Transverse colon (tissue), 4 donors: ENCODE measurements at regions not wholly inside any gene's neighbourhood (a gene's known extent, or its start where the extent isn't known, plus 50 kb on each side); places are given as distances from the start of the nearest gene placed in this dataset.

Experiments used
- DNase-seq: peaks from one replicate; pipeline ENCODE4 v3.0.0-alpha.2; 2019
- H3K27ac ChIP-seq, 4 donors: fragments of 200-600 bp; sonication (generic); 2 replicates each; pipeline ENCODE4 v1.5.1; 2016 to 2018; ENCODE audit warnings: inconsistent platforms in 4 of 4
- H3K27me3 ChIP-seq: fragments of 200-600 bp; sonication (generic); 2 replicates; pipeline ENCODE4 v1.5.1; 2017; ENCODE audit warnings: inconsistent platforms
- H3K36me3 ChIP-seq, 4 donors: fragments of 200-600 bp; sonication (generic); 2 replicates each; pipeline ENCODE4 v1.5.1; 2017 to 2019; ENCODE audit warnings: inconsistent platforms in 4 of 4
- H3K4me1 ChIP-seq, 4 donors: fragments of 200-600 bp; sonication (generic); 2 replicates each; pipeline ENCODE4 v1.5.1; 2017 to 2020; ENCODE audit warnings: inconsistent platforms in 4 of 4
- H3K4me3 ChIP-seq, 4 donors: fragments of 200-600 bp; sonication (generic); 1 replicate in 1 of 4; 2 replicates in 3 of 4; pipeline versions ENCODE4 v1.5.1 to v1.6.1; 2017 to 2019; ENCODE audit warnings: inconsistent platforms in 4 of 4
- H3K9me3 ChIP-seq, 2 donors: fragments of 200-600 bp; sonication (generic); 2 replicates each; pipeline ENCODE4 v1.5.1; 2017 to 2019; ENCODE audit warnings: inconsistent platforms in 2 of 2
- EP300 ChIP-seq: sonication (generic); formaldehyde crosslinking; IDR thresholded peaks from one replicate; pipeline ENCODE4 v1.6.1; 2017; ENCODE audit warnings: antibody characterized with exemption, low read depth
- POLR2A ChIP-seq: fragments of 450-650 bp; IDR thresholded peaks from one replicate; pipeline ENCODE4 v1.6.1; 2016; ENCODE audit warnings: antibody characterized with exemption, mild to moderate bottlenecking, moderate library complexity
- POLR2AphosphoS5 ChIP-seq, 3 donors: sonication (generic); formaldehyde crosslinking; IDR thresholded peaks; one replicate each; pipeline ENCODE4 v1.6.1; 2016; ENCODE audit warnings: antibody characterized with exemption in 3 of 3
- WGBS, 2 donors: methylation state at CpG; one replicate each; pipeline ENCODE4 v1.1.5; 2018; ENCODE audit warnings: low coverage in 1 of 2; 5-methylcytosine and 5-hydroxymethylcytosine counted together
- in situ Hi-C, 4 donors: fragments of 200-750 bp; cut with MboI; loops; one replicate each; pipeline versions ENCODE4 v1.15.0 to v1.15.1; 2017; ENCODE audit warnings: low sequenced_read_pairs in 3 of 4, low pct_ligation_motif_present in 1 of 4, low pct_unique_long_range_greater_than_20kb in 1 of 4
- intact Hi-C: fragments of 100-400 bp; cut with DNase I; formaldehyde crosslinking; loops from one replicate; pipeline ENCODE4 v1.15.1; 2023; ENCODE audit warnings: low total_unique reads
- TF ChIP-seq, protein P1 (sequence below), 5 experiments: fragments of 200-600 bp in 3 of 5; fragments of 450-650 bp in 2 of 5; sonication (generic) in 3 of 5; IDR thresholded peaks; 1 replicate in 2 of 5; 2 replicates in 3 of 5; pipeline ENCODE4 v1.5.1; 2016 to 2017; ENCODE audit warnings: antibody characterized with exemption in 5 of 5, inconsistent platforms in 3 of 5, mild to moderate bottlenecking in 2 of 5, moderate library complexity in 1 of 5

DNA sequence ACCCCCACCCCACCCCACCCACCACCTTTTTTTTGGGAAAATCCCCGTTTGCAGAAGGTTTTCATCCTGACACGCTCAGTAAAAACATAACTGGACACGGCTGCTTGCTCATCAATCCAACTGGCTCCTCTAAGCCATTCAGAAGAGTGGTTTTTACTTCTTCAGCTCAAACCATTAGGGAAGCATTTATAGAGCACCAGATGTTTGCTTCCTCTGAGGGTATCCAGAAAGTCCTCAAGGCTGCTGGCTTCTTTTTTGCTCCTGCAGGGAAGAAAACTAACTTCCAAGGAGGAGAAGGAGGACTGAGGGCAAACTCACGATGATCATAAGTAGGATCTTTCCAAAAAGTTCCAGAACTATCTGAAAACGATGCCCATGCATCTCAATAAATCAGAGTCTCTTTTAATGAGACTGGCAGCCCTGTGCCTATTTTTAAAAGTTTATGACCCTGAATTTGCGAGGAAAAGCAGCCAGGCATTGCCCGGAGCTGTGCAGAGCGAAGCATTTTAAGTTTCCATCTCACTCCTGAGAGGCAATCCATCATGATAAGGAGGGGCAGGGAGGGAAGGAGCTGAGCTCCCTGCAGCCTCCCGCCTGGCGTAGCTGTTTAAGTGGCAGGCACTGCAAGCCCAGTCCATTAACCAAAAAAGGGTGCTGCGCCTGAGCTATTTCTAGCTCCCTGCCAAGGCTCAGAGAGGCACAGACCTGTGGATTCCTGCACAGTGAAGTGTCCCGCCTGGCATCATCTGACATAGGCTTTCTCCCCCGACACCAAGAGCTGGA is 146.3 kb upstream of the FOXF1 start:
- in situ Hi-C loops = no loop called here
- intact Hi-C loops = loop anchor here (5.0 kb wide), 1 partner anchor 148 kb away; the partner anchor contains the start of gene FOXF1
- peak; percentile 82 for TF ChIP-seq EP300
- no peak for TF ChIP-seq POLR2A
- peak; percentile 59 to 77 (median 61) for TF ChIP-seq POLR2AphosphoS5 (IDR thresholded peaks at IDR 0.05)
- TF ChIP-seq, protein P1, sequence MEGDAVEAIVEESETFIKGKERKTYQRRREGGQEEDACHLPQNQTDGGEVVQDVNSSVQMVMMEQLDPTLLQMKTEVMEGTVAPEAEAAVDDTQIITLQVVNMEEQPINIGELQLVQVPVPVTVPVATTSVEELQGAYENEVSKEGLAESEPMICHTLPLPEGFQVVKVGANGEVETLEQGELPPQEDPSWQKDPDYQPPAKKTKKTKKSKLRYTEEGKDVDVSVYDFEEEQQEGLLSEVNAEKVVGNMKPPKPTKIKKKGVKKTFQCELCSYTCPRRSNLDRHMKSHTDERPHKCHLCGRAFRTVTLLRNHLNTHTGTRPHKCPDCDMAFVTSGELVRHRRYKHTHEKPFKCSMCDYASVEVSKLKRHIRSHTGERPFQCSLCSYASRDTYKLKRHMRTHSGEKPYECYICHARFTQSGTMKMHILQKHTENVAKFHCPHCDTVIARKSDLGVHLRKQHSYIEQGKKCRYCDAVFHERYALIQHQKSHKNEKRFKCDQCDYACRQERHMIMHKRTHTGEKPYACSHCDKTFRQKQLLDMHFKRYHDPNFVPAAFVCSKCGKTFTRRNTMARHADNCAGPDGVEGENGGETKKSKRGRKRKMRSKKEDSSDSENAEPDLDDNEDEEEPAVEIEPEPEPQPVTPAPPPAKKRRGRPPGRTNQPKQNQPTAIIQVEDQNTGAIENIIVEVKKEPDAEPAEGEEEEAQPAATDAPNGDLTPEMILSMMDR (IDR thresholded peaks at IDR 0.05) = no peak
- peak; percentile 29 for DNase-seq
- 41 to 70% methylated on average over 2 to 13 of the region's 13 CpGs for WGBS, 2 donors
- H3K27me3 ChIP-seq = peaks cover 27% of the 10 kb centered on the region
- no peak overlapping the region for H3K4me3 ChIP-seq
- H3K36me3 ChIP-seq = no peaks in the 10 kb centered on the region
- peaks cover 4 to 21% (median 10%) of the 10 kb centered on the region in 4 donors for H3K4me1 ChIP-seq
- peak overlapping the region; percentile 75 to 84 (median 78) for H3K27ac ChIP-seq
- no peaks in the 10 kb centered on the region for H3K9me3 ChIP-seq

DNA sequence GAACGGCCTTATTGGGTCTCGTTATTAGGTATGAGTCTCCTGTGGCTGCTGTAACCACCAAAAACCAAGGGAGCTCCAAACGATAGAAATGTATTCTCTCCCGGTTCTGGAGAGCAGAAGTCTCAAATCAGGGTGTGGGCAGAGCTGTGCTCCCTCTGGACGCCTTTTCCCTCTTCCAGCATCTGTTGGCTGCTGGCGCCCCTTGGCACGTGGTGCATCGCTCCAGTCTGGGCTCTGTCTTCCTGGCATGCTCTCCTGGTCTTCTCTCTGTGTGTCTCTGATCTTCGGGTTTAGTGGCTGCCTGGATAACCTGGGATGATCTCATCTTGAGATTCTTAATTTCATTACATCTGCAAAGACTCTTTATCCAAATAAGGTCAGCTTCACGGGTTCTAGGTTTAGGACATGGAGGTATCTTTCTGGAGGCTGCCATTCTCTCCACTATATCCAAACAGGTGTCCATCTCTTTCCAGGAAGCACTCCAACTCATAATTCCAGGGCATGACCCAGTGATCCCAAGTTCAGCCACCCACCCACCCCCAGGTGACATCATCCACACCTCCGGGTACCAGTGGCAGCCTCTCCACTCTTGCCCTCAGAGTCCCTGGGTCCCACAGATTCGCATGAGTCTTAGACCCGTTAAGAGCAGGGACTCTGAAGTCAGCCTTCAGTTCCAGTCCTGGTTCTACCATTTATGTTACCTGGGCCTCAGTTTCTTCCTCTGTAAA is 145.5 kb upstream of the FOXF1 start:
- TF ChIP-seq, protein P1 (IDR thresholded peaks at IDR 0.05) = no peak
- no peak for TF ChIP-seq POLR2AphosphoS5 (IDR thresholded peaks at IDR 0.05)
- TF ChIP-seq POLR2A = no peak
- no peak for TF ChIP-seq EP300
- Histone ChIP-seq H3K36me3 (no peaks in the 10 kb centered on the region), H3K27ac (peak overlapping the region; percentile 75 to 84 (median 78)), H3K4me3 (no peak overlapping the region), H3K9me3 (no peaks in the 10 kb centered on the region), H3K27me3 (peaks cover 27% of the 10 kb centered on the region), H3K4me1 (peaks cover 4 to 21% (median 10%) of the 10 kb centered on the region in 4 donors)
- no peak for DNase-seq
- in situ Hi-C loops = no loop called here
- WGBS, 2 donors = 83 to 100% methylated on average over 1 to 13 of the region's 13 CpGs
- intact Hi-C loops = loop anchor here (5.0 kb wide), 1 partner anchor 147 kb away; the partner anchor contains the start of gene FOXF1

GRCh38 chr16:86365513-86366273 is 144.6 kb upstream of the FOXF1 start:
- Histone ChIP-seq H3K27ac (peak overlapping the region; percentile 75 to 84 (median 78)), H3K27me3 (peaks cover 27% of the 10 kb centered on the region), H3K36me3 (no peaks in the 10 kb centered on the region), H3K4me3 (peak overlapping the region in 1 of 4 donors; percentile 9), H3K4me1 (peaks cover 4 to 21% (median 10%) of the 10 kb centered on the region in 4 donors), H3K9me3 (no peaks in the 10 kb centered on the region)
- in situ Hi-C loops (no loop called here), intact Hi-C loops (no loop called here)
- TF ChIP-seq, protein P1 (IDR thresholded peaks at IDR 0.05) = no peak
- no peak for TF ChIP-seq EP300
- TF ChIP-seq POLR2A = no peak
- no peak for TF ChIP-seq POLR2AphosphoS5 (IDR thresholded peaks at IDR 0.05)
- DNase-seq = no peak
- 31 to 36% methylated on average over 12 to 19 of the region's 19 CpGs for WGBS, 2 donors

GRCh38 chr16:86366481-86366880 is 143.8 kb upstream of the FOXF1 start:
- peak overlapping the region; percentile 75 to 84 (median 78) for H3K27ac ChIP-seq
- DNase-seq = no peak
- H3K36me3 ChIP-seq = no peaks in the 10 kb centered on the region
- no peak for TF ChIP-seq POLR2A
- TF ChIP-seq, protein P1 (IDR thresholded peaks at IDR 0.05) = no peak
- no peak for TF ChIP-seq POLR2AphosphoS5 (IDR thresholded peaks at IDR 0.05)
- TF ChIP-seq EP300 = no peak
- no peaks in the 10 kb centered on the region for H3K9me3 ChIP-seq
- in situ Hi-C loops = no loop called here
- peaks cover 4 to 21% (median 10%) of the 10 kb centered on the region in 4 donors for H3K4me1 ChIP-seq
- intact Hi-C loops = no loop called here
- peaks cover 27% of the 10 kb centered on the region for H3K27me3 ChIP-seq
- WGBS, 2 donors = 7 to 15% methylated on average over 1 of the region's 1 CpG
- H3K4me3 ChIP-seq = no peak overlapping the region
